T-cell (primary cell): ENCODE measurements at regions not wholly inside any gene's neighbourhood (a gene's known extent, or its start where the extent isn't known, plus 50 kb on each side); places are given as distances from the start of the nearest gene placed in this dataset.

Source experiments
- ATAC-seq, 4 experiments: fragments of 200-7000 bp in 3 of 4; fragments of 150-1000 bp in 1 of 4; cut with Tn5 transposase; replicated peaks in 1 of 4; 1 replicate in 3 of 4; 2 replicates in 1 of 4; pipeline ENCODE4 v1.10.0; 2021; ENCODE audit warnings: moderate library complexity in 3 of 4, mild to moderate bottlenecking in 2 of 4, moderate number of reproducible peaks in 1 of 4
- CTCF ChIA-PET, 2 donors: fragments of 300-600 bp; sonication (Branson Sonifier 250); formaldehyde crosslinking; loops; one replicate each; lab custom pipeline; 2022; ENCODE audit warnings: antibody characterized with exemption in 2 of 2; lab: Charles Lee
- POLR2A ChIA-PET, 2 donors: fragments of 300-600 bp; sonication (Branson Sonifier 250); formaldehyde crosslinking; loops; one replicate each; lab custom pipeline; 2022; ENCODE audit warnings: antibody characterized with exemption in 2 of 2; lab: Charles Lee
- DNase-seq, 35 experiments: peaks; one replicate each; pipeline versions ENCODE4 v3.0.0 to v3.0.0-alpha.2; 2013 to 2023
- H3K27ac ChIP-seq: one replicate; pipeline ENCODE4 v1.5.1; 2013; ENCODE audit warnings: low read length
- H3K27me3 ChIP-seq, 2 experiments: replicated peaks in 1 of 2; 1 replicate in 1 of 2; 2 replicates in 1 of 2; pipeline versions ENCODE4 v1.6.1 to v1.7.0; 2013; ENCODE audit warnings: low read length in 1 of 2, mixed read lengths in 1 of 2; ENCODE audit not compliant: control insufficient read depth in 2 of 2, insufficient read depth in 2 of 2; ENCODE audit errors: extremely low read depth in 1 of 2
- H3K36me3 ChIP-seq, 2 donors: 1 replicate in 1 of 2; 2 replicates in 1 of 2; pipeline versions ENCODE4 v1.6.1 to v1.7.0; 2013; ENCODE audit warnings: low read length in 1 of 2; ENCODE audit not compliant: control insufficient read depth in 2 of 2, insufficient read depth in 1 of 2; ENCODE audit errors: extremely low read depth in 1 of 2
- H3K4me1 ChIP-seq, 2 experiments: 1 replicate in 1 of 2; 2 replicates in 1 of 2; pipeline versions ENCODE4 v1.6.1 to v1.7.0; 2013; ENCODE audit warnings: low read length in 2 of 2, mixed read lengths in 1 of 2; ENCODE audit not compliant: insufficient read depth in 2 of 2, control insufficient read depth in 1 of 2; ENCODE audit errors: extremely low read depth in 1 of 2
- H3K4me3 ChIP-seq, 2 donors: 1 replicate in 1 of 2; 2 replicates in 1 of 2; pipeline versions ENCODE4 v1.5.1 to v1.7.0; 2013; ENCODE audit warnings: mild to moderate bottlenecking in 2 of 2, low read length in 1 of 2, moderate library complexity in 1 of 2; ENCODE audit not compliant: control insufficient read depth in 1 of 2; ENCODE audit errors: extremely low read depth in 1 of 2
- H3K9me3 ChIP-seq: 2 replicates; pipeline ENCODE4 v1.7.0; 2013
- H3K27ac Mint-ChIP-seq, 2 donors: one replicate each; pipeline ENCODE4 v1.8.0; 2020 to 2021; ENCODE audit warnings: mild to moderate bottlenecking in 2 of 2, mixed read lengths in 2 of 2
- H3K27me3 Mint-ChIP-seq, 2 donors: one replicate each; pipeline ENCODE4 v1.8.0; 2021 to 2022; ENCODE audit warnings: mixed read lengths in 2 of 2
- H3K36me3 Mint-ChIP-seq: one replicate; pipeline ENCODE4 v1.8.0; 2021; ENCODE audit warnings: mixed read lengths
- H3K4me1 Mint-ChIP-seq, 3 donors: one replicate each; pipeline ENCODE4 v1.8.0; 2020 to 2022; ENCODE audit warnings: mixed read lengths in 3 of 3, mild to moderate bottlenecking in 1 of 3
- H3K4me3 Mint-ChIP-seq, 3 donors: one replicate each; pipeline ENCODE4 v1.8.0; 2020 to 2022; ENCODE audit warnings: mild to moderate bottlenecking in 3 of 3, mixed read lengths in 3 of 3, moderate library complexity in 3 of 3
- H3K9me3 Mint-ChIP-seq, 3 donors: one replicate each; pipeline ENCODE4 v1.8.0; 2020 to 2022; ENCODE audit warnings: mixed read lengths in 3 of 3
- WGBS: methylation state at CpG from one replicate; pipeline ENCODE4 v1.1.5; 2013; ENCODE audit warnings: missing lambda C conversion rate; ENCODE audit not compliant: insufficient coverage; 5-methylcytosine and 5-hydroxymethylcytosine counted together

DNA sequence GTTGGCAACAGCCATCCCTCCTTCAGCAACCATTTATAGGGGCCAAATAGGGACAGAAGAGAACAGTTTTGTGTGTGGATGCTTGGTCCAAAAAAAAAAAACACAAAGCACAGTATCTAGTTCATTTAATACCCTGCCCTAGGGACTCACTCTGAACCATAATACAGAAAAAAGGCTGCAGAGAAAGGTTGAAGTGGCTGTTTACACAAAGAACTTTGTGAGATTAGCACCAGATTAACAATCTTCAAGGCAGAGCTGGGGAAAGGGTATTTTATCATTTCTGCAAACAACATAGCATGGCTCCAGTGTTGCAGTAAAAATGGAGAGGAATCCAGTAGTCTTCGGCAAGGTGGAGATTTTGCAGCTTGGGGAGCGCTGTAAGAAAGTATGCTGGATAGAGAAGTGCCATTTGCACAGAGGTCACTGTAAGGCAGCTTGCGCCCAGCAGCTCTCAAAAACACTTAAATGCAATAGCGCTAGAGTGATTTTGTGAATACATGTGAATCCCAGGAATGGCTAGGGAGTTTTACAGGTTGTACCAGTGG lies 124.2 kb upstream of the PLEKHA5 start:
- no peak overlapping the region for H3K27ac ChIP-seq
- Mint-ChIP-seq H3K36me3 (no peaks in the 10 kb centered on the region), H3K9me3 (no peaks in the 10 kb centered on the region), H3K4me3 (no peak overlapping the region), H3K27me3 (no peaks in the 10 kb centered on the region), H3K4me1 (no peaks in the 10 kb centered on the region), H3K27ac (no peak overlapping the region)
- POLR2A ChIA-PET = no interaction called here
- DNase-seq = no peak
- no peaks in the 10 kb centered on the region for H3K4me1 ChIP-seq
- H3K9me3 ChIP-seq = no peaks in the 10 kb centered on the region
- no peak overlapping the region for H3K4me3 ChIP-seq
- CTCF ChIA-PET = no interaction called here
- 96% methylated on average over 3 of the region's 4 CpGs for WGBS
- H3K27me3 ChIP-seq = no peaks in the 10 kb centered on the region
- no peaks in the 10 kb centered on the region for H3K36me3 ChIP-seq
- ATAC-seq = no peak

DNA sequence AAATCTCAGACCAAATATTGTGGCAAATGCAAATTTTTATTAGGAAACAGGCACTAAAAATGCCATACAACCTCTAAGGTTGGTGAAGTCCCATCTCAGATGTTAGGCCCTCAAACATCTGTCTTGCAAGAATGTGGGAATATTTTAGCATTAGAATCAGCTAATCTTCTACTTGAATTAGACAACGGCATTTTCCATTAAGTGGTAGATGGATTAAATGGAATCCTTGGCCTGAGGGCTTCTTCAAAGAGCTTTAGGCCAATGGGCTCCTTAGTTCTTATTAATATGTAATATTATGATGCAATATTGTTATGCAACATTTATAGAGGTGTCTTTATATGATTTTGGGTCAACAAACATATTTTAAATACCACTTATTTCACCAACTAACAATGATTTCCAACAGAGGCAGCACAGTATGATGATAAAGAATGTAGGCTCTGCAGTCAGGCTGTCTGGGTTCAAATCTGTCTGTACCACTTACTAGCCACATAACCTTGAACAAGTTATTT lies 122.9 kb upstream of the PLEKHA5 start:
- ATAC-seq (no peak), DNase-seq (no peak)
- CTCF ChIA-PET = no interaction called here
- no peak overlapping the region for H3K4me3 Mint-ChIP-seq
- no peaks in the 10 kb centered on the region for H3K4me1 Mint-ChIP-seq
- H3K27ac Mint-ChIP-seq = no peak overlapping the region
- Histone ChIP-seq H3K27me3 (no peaks in the 10 kb centered on the region), H3K27ac (no peak overlapping the region), H3K9me3 (no peaks in the 10 kb centered on the region), H3K4me1 (no peaks in the 10 kb centered on the region), H3K36me3 (no peaks in the 10 kb centered on the region), H3K4me3 (no peak overlapping the region)
- no CpG with 5 or more reads among the region's 1 CpG for WGBS
- H3K9me3 Mint-ChIP-seq = no peaks in the 10 kb centered on the region
- POLR2A ChIA-PET = interaction anchor here in 1 of 2 donors (0.7 kb wide), 1 partner anchor 67 kb away, joined by 3 read pairs; no protein-coding TSS in a partner anchor
- H3K27me3 Mint-ChIP-seq = peaks cover 0 to 2% of the 10 kb centered on the region in 2 donors
- H3K36me3 Mint-ChIP-seq = no peaks in the 10 kb centered on the region

DNA sequence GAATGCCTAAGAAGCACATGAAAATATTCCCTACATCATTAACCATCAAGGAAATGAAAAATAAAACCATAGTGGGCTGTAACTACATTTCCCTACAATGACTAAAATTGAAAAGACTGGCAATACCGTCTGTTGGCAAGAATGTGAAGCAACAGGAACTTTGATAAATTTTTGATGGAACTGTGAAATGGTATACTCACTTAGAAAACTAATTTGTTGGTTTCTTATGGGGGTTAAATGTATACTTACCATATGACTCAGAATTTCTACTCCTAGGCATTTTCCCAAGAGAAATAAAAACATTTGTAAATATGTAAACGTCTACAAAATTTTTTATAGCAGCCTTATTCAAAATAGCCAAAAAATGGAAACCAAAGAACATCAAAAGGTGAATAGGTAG lies 121.4 kb upstream of the PLEKHA5 start:
- no CpG with 5 or more reads among the region's 2 CpGs for WGBS

DNA sequence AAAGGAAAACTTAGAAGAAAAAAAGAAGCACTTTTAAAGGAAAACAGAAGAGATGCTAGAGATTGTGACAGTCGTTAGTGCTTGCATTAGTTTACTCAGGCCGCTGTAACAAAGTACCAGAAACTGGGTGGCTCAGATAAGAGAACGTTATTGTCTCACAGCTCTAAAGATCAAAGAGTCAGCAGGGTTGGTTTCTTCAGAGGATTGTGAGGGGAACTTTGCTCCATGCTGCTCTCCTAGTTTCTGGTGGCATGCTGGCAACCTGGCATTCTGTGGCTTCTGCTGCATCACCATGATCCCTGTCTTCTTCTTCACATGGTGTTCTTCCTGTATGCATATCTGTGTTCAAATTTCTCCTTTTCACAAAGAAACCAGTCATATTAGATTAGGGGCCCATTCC lies 119.4 kb upstream of the PLEKHA5 start:
- ATAC-seq = no peak
- H3K36me3 Mint-ChIP-seq = no peaks in the 10 kb centered on the region
- H3K36me3 ChIP-seq = no peaks in the 10 kb centered on the region
- H3K27me3 Mint-ChIP-seq = peaks cover 0 to 2% of the 10 kb centered on the region in 2 donors
- no peaks in the 10 kb centered on the region for H3K4me1 Mint-ChIP-seq
- H3K4me3 Mint-ChIP-seq = no peak overlapping the region
- H3K27ac ChIP-seq = no peak overlapping the region
- H3K9me3 ChIP-seq = no peaks in the 10 kb centered on the region
- no peak overlapping the region for H3K27ac Mint-ChIP-seq
- no peaks in the 10 kb centered on the region for H3K4me1 ChIP-seq
- WGBS = 76% methylated on average over 3 of the region's 3 CpGs
- ChIA-PET POLR2A (no interaction called here), CTCF (no interaction called here)
- no peaks in the 10 kb centered on the region for H3K9me3 Mint-ChIP-seq
- H3K4me3 ChIP-seq = no peak overlapping the region
- H3K27me3 ChIP-seq = no peaks in the 10 kb centered on the region
- DNase-seq = no peak

More for the DNA sequence above, 121.4 kb upstream of the PLEKHA5 start:
- H3K36me3 Mint-ChIP-seq = no peaks in the 10 kb centered on the region
- POLR2A ChIA-PET = no interaction called here
- H3K27ac Mint-ChIP-seq = no peak overlapping the region
- DNase-seq = no peak
- no peaks in the 10 kb centered on the region for H3K9me3 Mint-ChIP-seq
- H3K27me3 Mint-ChIP-seq = peaks cover 0 to 2% of the 10 kb centered on the region in 2 donors
- no peaks in the 10 kb centered on the region for H3K4me1 Mint-ChIP-seq
- Histone ChIP-seq H3K4me1 (no peaks in the 10 kb centered on the region), H3K9me3 (no peaks in the 10 kb centered on the region), H3K27me3 (no peaks in the 10 kb centered on the region), H3K27ac (no peak overlapping the region), H3K4me3 (no peak overlapping the region), H3K36me3 (no peaks in the 10 kb centered on the region)
- CTCF ChIA-PET = no interaction called here
- H3K4me3 Mint-ChIP-seq = no peak overlapping the region
- ATAC-seq = no peak

DNA sequence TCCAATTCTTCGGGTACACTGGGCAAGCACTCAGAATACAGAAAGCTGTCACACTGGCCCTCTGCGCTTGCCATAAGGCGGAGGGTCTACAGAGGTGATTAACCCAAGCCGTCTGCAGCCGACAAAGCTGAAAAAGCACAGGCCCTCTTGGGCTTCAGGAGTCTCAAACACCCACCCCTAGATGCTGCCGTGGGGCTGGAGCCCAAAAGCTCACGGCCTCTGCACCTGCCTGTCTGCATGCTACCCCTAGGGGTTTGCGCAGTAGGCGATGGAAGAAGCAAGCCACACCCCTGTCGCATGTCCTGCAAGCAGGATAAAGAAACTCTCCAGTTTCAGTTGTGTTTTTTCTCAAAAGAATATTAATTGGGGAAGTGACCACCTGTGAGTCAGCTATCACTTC lies 118.8 kb upstream of the PLEKHA5 start:
- Histone ChIP-seq H3K36me3 (no peaks in the 10 kb centered on the region), H3K4me1 (no peaks in the 10 kb centered on the region), H3K9me3 (no peaks in the 10 kb centered on the region), H3K27me3 (no peaks in the 10 kb centered on the region), H3K27ac (no peak overlapping the region), H3K4me3 (no peak overlapping the region)
- H3K9me3 Mint-ChIP-seq = no peaks in the 10 kb centered on the region
- no peak for DNase-seq
- no peaks in the 10 kb centered on the region for H3K4me1 Mint-ChIP-seq
- no peaks in the 10 kb centered on the region for H3K36me3 Mint-ChIP-seq
- 89% methylated on average over 8 of the region's 10 CpGs for WGBS
- CTCF ChIA-PET = no interaction called here
- POLR2A ChIA-PET = no interaction called here
- peaks cover 0 to 2% of the 10 kb centered on the region in 2 donors for H3K27me3 Mint-ChIP-seq
- ATAC-seq = no peak
- no peak overlapping the region for H3K4me3 Mint-ChIP-seq
- no peak overlapping the region for H3K27ac Mint-ChIP-seq

DNA sequence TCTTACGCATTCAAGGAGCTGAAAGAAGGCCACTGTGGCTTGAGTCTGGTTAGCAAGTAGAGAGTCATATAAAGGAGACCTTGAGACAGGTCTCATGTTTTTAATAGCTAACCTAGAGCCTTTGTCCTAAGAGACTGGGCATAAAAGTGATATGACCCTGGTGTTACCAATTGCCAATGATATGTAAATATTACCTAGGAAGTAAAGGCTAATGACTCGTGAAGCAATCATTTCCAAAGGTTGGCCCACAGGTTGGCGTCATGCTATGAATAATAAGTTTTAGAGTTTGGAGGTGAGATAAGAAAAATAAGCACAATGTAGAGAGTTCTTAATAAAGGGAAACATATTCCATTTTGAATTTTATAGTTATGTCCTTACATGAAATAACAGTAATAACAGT lies 116.6 kb upstream of the PLEKHA5 start:
- no peaks in the 10 kb centered on the region for H3K27me3 ChIP-seq
- 92% methylated on average over 1 of the region's 3 CpGs for WGBS
- no peaks in the 10 kb centered on the region for H3K9me3 Mint-ChIP-seq
- no peak overlapping the region for H3K27ac Mint-ChIP-seq
- H3K4me3 ChIP-seq = no peak overlapping the region
- no peak overlapping the region for H3K4me3 Mint-ChIP-seq
- H3K36me3 ChIP-seq = no peaks in the 10 kb centered on the region
- no peaks in the 10 kb centered on the region for H3K9me3 ChIP-seq
- ChIA-PET CTCF (no interaction called here), POLR2A (no interaction called here)
- no peaks in the 10 kb centered on the region for H3K4me1 Mint-ChIP-seq
- no peak overlapping the region for H3K27ac ChIP-seq
- no peak for ATAC-seq
- H3K4me1 ChIP-seq = no peaks in the 10 kb centered on the region
- H3K36me3 Mint-ChIP-seq = no peaks in the 10 kb centered on the region
- DNase-seq = no peak
- peaks cover 0 to 2% of the 10 kb centered on the region in 2 donors for H3K27me3 Mint-ChIP-seq

DNA sequence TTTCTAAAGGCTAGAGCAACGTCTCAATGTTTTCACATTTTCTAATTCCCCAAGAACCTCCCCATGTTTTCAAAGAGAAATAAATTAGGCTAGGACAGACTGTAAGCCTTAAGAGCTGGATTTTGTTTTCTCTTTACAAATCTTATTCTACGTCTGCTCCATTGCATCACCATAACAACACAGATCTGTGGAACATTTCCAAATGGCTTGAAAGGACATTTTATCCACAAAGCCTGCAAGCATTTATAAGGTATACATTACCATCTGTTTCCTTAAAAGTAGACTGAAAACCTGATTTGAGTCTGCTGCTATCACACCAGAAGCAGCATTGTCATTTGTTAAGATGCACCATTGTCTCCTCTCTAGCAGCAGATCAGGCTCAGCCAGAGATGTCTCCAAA lies 115.3 kb upstream of the PLEKHA5 start:
- Mint-ChIP-seq H3K27me3 (peaks cover 0 to 2% of the 10 kb centered on the region in 2 donors), H3K4me3 (no peak overlapping the region), H3K27ac (no peak overlapping the region), H3K9me3 (no peaks in the 10 kb centered on the region), H3K36me3 (no peaks in the 10 kb centered on the region), H3K4me1 (no peaks in the 10 kb centered on the region)
- Histone ChIP-seq H3K27me3 (no peaks in the 10 kb centered on the region), H3K4me1 (no peaks in the 10 kb centered on the region), H3K9me3 (no peaks in the 10 kb centered on the region), H3K4me3 (no peak overlapping the region), H3K36me3 (no peaks in the 10 kb centered on the region), H3K27ac (no peak overlapping the region)
- ATAC-seq (no peak), DNase-seq (no peak)
- ChIA-PET POLR2A (no interaction called here), CTCF (no interaction called here)
- WGBS = no CpG with 5 or more reads among the region's 2 CpGs
